GM21825 (cell line): ENCODE measurements at regions not wholly inside any gene's neighbourhood (a gene's known extent, or its start where the extent isn't known, plus 50 kb on each side); places are given as distances from the start of the nearest gene placed in this dataset.
"Not testable (repeated sequence)": the region's sequence is repeated elsewhere in the genome, so short reads cannot be mapped to it uniquely, and the experiment has no call there.

ENCODE experiments used
- ATAC-seq: cut with Tn5 transposase; IDR thresholded peaks from one replicate; pipeline ENCODE4 v1.9.1; 2021; ENCODE audit warnings: mild to moderate bottlenecking, moderate library complexity; ENCODE audit not compliant: unreplicated experiment

GRCh38 chr1:30660241-30660640 is 63.1 kb downstream of the MATN1 start:
- ATAC-seq: no peak

GRCh38 chr1:30659702-30660101 is 63.7 kb downstream of the MATN1 start:
- no peak for ATAC-seq

DNA sequence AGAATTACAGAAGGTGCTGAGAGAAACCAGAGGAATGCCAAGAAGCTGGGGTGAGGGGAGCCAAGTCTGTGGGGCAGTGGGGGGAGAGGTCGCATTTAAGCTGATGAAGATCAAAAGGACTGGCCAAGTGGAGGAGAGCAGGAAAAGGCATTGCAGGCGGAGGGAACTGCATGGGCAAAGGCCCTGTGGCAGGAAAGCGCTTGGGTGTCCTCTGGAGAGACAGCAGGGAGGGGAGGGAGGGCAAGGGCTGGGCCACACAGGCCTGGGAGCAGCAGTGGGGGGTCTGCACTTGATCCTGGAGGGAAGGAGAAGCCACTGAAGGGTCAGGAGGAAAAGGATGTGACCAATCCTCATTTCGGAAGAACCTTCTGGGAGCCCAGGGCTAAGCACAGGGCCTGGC is 65.0 kb downstream of the MATN1 start:
- ATAC-seq: not testable (repeated sequence)

- no peak for ATAC-seq
Observed at GRCh38 chr1:30658014-30658336, 65.4 kb downstream of the MATN1 start.

GRCh38 chr1:30657131-30658013 is 66.0 kb downstream of the MATN1 start:
- ATAC-seq: no peak

DNA sequence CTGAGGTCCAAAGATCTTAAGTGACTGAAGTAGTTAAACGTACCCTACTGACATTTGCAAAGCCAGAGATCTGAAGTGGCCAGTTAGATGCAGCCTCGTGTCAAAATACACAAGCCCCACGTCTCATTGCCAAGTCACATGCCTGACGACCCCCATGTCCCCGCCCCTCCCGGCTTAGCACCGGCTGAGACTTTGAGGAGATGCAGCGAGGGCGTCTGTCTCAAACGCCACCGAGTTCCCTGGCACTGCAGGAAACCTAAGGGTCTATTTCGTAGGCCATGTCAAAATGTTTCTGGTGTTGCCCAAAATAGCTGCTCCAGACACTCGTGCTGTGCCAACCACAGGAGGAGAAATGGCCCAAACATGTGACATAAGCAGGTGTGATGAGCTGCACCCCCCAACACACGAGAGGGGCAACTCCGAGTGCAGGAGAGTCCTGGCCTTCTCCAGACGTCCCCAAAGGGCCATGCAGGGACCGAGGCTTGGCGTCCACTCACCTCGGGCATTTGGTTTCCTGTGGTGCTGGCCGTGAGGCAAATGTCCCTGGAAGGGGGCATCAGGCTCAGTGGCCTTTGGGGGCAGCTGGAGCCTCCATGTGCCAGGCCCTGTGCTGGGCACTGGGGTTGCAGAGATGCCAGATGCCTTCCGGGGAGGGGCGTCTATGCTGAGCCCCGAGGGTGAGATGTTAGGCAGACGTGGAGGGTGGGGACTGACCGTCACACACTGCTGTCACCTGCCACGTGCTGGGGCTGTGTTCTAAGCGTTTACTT is 67.0 kb downstream of the MATN1 start:
- no peak for ATAC-seq

GRCh38 chr1:30655672-30656071 is 67.7 kb downstream of the MATN1 start:
- ATAC-seq: no peak

DNA sequence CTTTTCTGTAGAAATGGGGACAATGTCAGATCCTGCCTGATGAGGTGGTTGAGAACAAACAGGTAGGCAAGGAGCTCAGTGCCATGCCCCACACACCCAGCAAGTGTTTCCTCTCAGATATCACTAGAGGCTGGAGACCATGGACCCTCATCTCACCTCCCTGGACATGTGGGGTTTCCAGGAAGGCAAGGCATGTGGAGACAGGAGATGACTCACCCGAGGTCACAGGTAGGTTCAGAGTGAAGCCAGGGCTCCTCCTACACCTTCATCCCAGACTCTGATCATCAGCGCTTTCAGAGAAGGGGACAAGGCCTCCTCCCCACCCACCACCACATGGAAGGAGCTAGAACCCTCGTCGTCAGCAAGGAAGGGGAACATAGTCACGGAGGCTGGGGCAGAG is 69.2 kb downstream of the MATN1 start:
- no peak for ATAC-seq

DNA sequence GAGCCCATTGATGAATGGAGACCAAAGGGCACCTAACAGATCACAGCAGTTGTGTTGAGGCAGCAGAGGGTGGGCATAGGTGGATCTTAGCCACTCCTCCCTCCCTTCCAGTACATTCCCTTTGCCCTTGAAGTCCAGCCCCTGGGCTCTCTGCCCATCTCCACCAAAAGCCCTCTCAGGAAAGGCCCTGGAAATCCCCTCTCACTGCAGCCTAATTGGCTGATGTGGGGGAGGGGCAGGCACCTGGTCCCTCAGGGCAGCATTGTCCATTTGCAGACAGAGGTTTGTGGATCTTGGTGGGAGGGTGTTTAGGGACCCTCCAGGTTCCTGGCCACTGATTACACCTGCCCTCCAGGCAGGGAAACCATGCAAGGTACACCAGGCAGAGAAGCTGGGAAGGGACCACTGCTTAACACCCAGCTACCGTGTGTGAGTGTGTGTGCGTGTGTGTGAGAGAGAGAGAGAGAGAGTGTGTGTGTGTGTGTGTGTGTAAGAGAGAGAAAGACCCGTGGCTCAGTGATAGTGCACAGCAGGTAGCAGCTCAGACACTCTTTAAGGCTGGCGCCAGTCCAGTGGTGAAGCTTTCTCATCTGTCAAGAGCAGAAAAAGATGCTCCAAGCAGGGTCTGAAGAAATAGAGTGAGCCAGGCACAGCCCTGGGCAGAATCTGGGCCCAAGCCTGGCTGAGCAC is 71.1 kb downstream of the MATN1 start:
- no peak for ATAC-seq

DNA sequence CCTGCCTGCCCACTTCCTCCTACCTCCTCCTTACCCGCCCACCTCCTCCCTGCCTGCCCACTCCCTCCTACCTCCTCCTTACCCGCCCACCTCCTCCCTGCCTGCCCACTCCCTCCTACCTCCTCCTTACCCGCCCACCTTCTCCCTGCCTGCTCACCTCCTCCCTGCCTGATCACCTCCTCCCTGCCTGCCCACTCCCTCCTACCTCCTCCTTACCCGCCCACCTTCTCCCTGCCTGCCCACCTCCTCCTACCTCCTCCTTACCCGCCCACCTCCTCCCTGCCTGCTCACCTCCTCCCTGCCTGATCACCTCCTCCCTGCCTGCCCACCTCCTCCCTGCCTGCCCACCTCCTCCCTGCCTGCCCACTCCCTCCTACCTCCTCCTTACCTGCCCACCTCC is 72.0 kb downstream of the MATN1 start:
- not testable (repeated sequence) for ATAC-seq

- ATAC-seq: no peak
Observed at GRCh38 chr1:30650968-30651320, 72.4 kb downstream of the MATN1 start.

GRCh38 chr1:30650038-30650967 is 73.1 kb downstream of the MATN1 start:
- no peak for ATAC-seq

DNA sequence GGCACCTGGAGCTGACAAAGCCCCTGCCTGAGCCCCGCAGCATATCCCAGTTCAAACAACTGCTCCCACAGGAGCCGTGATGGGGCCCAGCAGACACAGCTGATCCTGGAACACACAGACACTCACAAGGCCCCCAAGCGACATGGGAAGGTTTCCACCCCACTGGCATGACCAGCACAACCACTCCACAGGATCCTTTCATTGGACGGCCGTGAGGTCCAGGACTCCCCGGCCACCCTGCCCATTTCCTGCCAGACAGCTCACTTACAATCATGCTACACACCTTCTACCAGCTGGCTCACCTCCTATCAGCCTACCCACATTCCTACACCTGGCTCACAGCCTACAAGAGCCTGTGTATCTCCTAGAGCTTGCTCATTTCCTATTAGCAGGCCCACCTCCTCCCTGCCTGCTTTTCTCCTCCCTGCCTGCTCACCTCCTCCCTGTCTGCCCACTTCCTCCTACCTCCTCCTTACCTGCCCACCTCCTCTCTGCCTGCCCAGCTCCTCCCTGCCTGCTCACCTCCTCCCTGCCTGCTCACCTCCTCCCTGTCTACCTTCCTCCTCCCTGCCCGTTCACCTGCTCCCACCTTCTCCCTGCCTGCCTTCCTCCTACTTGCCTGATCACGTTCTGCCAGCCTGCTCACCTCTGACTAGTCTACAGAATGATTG is 73.9 kb downstream of the MATN1 start:
- ATAC-seq: no peak

DNA sequence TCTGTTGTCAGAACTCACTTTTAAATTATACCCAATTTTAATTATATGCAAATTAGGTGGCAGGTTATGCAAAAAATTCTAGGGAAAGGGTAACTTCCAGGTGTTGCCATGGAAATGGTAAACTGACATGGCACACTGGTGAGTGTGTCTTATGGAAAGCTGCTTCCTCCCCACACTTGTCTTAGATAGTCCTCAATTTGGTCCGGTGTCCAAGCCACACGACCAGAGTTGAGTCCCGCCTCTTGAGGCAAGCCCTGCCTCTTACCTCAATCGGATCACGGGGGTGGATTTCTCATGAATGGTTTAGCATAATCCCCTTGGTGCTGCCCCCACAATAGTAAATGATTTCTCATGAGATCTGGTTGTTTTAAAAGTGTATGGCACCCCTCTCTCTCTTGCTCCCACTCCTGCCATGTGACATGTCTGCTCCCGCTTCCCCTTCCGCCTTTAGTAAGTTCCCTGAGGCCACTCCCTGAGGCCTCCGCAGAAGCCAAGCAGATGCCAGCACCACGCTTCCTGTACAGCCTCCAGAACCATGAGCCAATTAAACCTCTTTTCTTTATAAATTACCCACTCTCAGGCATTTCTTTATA is 74.9 kb downstream of the MATN1 start:
- ATAC-seq: no peak

GRCh38 chr1:30645807-30646206 is 77.6 kb downstream of the MATN1 start:
- no peak for ATAC-seq

DNA sequence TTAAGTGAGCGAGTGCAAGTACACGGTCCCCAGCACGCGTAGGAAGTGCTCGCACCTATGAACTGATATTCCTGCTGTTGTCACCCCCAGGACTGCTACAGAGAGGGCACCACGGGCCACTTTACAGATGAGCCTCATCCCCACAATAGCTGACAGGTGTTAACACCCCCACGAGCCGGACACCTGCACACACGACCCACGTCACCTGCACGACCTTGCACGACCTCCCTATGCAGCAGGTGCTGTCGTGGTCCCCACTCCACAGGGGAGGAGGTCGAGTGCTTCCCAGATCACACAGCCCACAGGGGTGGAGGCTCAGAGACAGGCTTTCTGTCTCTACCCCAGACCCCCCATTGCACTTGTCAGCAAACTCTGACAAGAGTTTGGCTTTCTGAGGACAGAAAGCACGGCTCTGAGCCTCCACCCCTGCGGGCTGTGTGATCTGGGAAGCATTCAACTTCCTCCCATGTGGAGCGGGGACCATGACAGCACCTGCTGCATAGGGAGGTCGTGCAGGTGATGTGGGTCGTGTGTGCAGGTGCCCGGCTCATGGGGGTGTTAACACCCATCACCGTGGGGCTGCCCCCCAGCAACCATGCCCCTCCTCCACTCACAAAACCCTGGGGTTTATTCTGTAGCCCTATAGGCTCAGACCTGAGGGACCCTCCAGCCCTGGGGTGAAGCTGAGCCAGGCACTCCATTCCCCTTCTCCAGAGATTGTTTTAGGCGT is 80.8 kb downstream of the MATN1 start:
- no peak for ATAC-seq

DNA sequence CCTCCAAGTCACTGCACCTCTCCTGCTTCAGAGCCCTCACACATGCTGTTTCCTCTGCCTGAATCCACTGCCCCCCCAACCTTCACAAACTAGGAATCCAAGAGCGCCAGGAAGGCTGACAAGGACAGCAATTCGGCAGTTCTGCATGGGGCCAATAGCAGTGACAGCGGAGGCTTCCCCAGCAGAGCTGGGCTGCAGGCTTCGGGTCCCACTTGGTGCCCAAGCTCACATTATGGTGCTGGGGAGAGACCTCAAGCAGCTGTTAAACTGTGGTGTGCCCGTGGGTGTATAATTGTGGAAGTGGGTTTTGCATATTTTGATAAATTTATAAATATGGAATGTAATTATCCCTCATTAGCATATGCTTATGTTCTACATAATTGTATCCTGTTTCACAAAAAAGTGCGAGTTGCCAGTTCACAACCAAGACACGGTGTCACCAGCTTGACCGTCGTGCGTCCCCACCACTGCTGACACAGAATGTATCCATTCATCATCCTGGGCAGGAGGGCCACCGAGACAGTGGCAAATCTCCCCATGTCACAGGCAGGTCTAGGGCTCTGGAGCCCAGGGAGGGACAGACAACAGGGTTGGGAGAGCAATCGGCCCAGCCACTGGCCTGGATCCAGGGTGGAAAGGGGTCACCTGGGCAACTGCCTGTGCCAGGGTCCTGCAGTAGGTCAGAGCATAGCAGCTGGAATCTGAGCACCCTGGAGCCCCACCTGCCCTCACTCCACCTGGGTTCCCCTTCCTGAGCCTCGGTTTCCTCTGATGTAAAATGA is 81.6 kb downstream of the MATN1 start:
- no peak for ATAC-seq

DNA sequence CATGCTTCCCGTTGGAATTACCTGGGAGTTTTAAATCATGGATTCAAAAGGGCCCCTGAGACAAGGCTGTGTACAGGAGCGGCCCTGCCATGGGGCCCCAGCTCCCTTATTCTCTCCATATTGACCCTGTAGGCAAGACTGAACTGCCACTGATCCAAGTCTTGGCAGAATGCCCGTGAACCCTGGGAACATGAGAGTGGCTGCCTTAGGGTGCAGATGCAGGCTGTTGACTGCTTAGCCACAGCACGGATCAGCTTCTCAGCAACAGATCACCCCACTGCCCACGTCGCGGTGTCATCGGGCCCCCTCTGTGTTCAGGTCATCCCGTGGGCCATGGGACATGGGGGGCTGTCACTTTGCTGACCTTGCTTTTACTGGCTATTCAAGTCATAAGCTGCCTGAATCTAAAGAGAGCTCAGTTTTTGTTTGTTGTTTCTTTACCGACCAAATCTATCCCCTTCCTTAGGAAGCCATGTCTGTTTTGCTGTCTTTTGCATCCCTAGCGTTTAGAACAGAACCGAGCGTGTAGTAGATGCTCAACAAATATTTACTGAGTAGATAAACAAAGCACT is 83.4 kb downstream of the MATN1 start:
- no peak for ATAC-seq
